HG03175 (cell line): ENCODE measurements at regions not wholly inside any gene's neighbourhood (a gene's known extent, or its start where the extent isn't known, plus 50 kb on each side); places are given as distances from the start of the nearest gene placed in this dataset.
"Not testable (repeated sequence)": the region's sequence is repeated elsewhere in the genome, so short reads cannot be mapped to it uniquely, and the experiment has no call there.

ENCODE experiments used
- ATAC-seq: cut with Tn5 transposase; IDR thresholded peaks from one replicate; pipeline ENCODE4 v1.9.1; 2021; ENCODE audit warnings: mild to moderate bottlenecking, moderate library complexity; ENCODE audit not compliant: unreplicated experiment

DNA sequence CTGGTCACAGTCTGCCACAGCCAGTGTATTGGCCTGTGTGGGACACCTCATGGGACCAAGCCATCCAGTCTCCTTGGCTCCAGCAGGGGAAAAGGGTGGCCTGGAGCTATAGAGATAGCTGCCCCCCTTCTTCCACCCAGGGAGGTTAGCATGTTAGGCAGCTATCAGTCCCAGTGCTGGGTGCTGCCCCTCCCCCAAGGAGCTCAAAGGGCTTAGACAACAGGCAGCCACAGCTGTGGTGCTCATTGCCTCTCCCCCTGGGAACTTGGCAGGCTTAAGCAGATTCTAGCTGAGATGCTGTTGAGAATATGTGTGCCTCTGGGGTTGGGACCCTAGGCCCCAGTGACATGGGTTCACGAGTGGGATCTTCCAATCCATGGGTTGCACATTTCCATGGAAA is 226.0 kb upstream of the PTGER4 start:
- no peak for ATAC-seq

DNA sequence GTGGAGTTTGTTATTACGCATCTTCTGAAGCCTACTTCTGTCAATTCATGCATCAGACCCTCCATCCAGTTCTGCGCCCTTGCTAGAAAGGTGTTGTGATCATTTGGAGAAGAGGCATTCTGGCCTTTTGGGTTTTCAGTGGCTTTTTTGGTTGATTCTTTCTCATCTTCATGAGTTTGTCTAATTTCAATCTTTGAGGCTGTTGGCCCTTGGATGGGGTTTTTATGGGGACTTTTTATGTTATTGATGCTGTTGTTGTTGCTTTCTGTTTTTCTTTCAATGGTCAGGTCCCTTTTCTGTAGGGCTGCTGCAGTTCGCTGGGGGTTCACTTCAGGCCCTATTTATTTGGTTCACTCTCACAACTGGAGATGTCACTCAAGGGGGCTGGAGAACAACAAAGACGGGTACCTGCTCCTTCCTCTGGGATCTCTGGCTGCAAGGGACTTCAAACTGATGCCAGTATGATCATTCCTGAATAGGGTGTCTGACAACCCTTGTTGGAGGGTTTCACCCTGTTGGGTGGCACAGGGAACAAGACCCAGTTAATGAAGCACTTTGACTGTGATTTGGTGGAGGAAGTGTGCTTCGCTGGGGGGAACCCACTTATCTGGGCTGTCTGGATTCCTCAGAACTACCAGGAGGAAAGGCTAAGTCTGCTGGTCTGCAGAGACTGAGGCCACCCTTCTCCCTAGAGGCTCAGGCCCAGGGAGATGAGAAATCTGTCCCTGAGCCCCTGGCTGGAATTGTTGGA is 226.7 kb upstream of the PTGER4 start:
- no peak for ATAC-seq

DNA sequence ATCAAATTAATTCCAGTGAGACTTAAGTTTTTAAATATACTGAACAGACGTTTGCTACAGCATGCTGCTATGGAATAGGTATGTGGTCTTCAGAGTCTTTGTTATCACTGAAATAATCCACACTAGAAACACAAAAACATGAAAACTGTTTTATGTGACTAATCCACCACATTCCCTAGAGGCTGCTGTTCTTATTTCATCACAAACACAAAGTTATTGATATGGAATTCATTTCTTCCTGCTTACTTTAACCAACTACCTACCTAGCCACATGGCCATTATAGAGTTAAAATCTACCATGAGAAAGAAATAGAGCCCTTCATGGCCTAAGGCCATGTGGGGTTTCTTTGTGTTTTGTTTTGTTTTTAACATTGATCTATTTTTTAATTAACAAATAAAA is 232.3 kb upstream of the PTGER4 start:
- ATAC-seq: no peak

DNA sequence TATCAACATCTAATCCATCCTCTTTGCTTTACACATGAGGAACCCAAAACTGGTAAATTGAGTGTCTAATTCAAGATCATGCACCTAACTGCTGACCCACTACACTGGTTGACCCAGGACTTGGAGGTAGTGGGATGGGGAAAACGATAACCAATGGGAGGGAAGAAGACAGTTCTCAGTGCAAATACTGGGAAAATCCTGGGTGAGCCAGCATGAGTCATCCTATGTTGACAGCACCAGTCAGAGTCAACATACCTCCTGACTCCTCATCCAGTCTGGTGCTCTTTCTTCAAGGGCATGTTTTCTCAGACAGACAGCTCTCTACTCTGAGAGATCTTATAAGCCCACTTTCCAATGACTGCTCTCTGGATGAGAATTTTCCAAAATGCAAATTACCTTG is 232.8 kb upstream of the PTGER4 start:
- ATAC-seq: no peak

DNA sequence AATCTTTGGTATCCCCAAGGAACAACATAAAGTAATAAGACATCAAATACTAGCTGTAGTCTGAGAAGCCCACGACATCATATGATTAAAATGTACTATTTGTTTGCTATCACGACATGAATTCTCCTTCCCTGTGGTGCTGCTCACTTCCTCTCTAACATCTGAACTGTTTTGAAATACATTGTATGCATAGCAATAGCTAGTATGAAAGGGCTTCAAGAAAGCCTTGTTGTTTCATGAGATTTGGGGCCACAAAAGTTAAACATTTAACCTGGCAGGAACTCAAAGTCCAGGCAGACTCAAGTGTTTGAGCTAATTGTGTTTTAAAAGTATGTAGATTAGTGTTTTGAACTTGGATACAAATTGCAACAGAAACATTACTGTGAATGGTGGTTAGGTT is 237.4 kb upstream of the PTGER4 start:
- peak; percentile 81 for ATAC-seq

DNA sequence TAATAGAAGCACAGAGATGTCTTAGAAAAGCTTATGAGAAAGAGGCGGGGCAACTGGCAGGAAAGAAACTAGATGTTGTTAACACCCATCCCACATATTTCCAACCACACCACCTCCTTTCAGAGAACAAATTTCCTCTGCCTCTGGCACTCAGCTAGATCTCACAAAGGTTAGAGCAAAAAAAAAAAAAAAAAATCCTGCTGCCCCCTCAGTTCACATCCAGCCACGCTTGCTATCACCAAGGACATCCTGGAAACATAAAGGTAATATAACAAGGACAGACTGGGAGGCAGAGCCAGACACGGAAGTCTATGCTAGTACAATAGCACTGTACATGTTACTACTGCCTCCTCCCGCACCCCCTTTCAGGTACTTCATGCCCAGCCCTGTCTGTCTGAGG is 238.0 kb upstream of the PTGER4 start:
- ATAC-seq: no peak

DNA sequence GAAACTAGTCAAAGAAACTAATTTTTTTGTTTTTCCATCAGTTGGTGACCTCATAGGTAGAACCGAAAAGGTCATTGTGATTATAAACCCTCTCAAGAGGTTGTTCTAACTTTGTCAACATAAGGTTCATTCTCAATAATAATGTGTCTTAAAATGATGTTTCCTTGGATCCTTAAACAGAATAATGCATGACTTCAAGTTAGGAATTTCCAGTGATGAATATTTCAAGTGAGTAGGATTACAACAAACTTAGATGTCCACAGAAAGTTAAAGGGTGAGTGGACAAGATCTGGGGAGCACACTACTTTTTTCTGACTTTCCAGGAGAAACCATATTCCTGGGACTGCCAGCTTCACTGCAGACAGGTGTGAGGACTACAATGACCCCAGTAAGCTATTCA is 239.0 kb upstream of the PTGER4 start:
- ATAC-seq: no peak

DNA sequence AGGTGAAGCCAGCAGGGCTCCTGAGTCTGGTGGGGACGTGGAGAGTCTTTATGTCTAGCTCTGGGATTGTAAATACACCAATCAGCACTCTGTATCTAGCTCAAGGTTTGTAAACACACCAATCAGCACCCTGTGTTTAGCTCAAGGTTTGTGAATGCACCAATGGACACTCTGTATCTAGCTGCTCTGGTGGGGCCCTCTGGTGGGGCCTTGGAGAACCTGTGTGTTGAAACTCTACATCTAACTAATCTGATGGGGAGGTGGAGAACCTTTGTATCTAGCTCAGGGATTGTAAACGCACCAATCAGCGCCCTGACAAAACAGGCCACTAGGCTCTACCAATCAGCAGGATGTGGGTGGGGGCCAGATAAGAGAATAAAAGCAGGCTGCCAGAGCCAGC is 240.6 kb upstream of the PTGER4 start:
- not testable (repeated sequence) for ATAC-seq

DNA sequence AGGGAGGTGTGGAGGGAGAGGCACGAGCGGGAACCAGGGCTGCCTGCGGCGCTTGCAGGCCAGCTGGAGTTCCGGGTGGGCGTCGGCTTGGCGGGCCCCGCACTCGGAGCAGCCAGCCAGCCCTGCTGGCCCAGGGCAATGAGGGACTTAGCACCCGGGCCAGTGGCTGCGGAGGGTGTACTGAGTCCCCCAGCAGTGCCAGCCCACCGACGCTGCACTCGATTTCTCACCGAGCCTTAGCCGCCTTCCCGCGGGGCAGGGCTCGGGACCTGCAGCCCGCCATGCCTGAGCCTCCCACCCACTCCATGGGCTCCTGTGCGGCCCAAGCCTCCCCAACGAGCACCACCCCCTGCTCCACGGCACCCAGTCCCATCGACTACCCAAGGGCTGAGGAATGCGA is 241.1 kb upstream of the PTGER4 start:
- not testable (repeated sequence) for ATAC-seq

DNA sequence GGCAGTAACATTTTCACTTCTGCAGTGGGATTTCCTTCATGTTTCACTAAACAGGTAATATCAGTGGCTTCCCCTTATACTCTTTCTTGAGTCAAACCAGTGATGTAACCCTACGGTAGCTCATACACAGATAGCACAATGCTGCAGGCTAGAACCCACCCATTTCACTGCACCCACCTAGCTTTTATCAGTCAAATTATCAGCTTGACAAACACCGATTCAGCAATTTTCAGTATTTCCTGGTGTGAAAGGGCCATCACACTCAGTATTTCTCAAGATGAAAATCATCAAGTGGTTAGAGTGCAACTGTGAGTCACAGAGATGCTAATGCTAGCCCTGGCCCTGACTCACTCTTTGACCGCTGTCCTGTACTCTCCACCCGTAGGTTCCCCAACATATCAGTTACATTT is 242.3 kb upstream of the PTGER4 start:
- peak; percentile 30 for ATAC-seq

DNA sequence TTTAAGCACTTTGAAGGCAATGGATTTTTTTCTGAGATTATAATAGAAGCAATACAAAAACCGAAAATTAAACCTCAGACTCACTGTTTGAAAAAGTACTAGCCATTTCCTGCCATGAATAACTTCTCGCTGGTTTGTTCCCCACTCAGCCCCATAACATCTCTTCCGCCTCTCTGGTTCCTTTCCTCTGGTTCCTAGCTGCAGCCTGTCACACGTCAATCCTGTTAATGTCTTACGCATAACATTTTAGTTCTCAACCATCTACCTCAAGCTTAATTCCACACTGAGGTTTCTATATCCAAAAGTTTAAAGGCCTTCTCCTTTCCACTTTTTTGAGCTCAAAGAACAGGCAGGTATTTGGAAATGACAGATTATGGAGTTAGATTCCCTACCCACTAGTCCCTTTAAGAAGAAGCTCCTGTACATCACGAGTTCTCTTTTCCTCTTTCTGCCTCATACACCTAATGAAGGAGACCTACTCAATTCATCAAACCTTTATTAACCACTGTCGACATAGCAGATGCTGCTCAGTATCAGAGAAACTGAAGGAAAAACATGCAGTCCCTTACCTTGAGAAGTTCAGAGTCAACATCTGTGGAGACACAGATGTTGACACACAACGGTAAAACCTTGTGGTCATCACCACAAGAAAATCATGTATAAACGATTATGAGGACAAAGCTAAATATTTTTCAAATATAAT is 243.0 kb upstream of the PTGER4 start:
- peak; percentile 65 for ATAC-seq

DNA sequence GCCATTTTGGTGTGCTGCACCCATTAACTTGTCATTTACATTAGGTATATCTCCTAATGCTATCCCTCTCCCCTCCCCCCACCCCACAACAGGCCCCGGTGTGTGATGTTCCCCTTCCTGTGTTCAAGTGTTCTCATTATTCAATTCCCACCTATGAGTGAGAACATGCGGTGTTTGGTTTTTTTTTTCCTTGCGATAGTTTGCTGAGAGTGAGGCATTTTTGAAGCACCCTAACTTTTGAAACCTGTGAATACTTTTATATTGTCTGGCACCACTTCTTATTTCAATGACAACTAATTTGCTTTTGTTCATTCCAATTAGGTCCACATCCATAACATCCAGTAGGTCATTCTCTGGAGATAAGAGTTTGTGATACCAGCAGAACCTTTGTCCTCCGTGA is 244.0 kb upstream of the PTGER4 start:
- ATAC-seq: not testable (repeated sequence)

DNA sequence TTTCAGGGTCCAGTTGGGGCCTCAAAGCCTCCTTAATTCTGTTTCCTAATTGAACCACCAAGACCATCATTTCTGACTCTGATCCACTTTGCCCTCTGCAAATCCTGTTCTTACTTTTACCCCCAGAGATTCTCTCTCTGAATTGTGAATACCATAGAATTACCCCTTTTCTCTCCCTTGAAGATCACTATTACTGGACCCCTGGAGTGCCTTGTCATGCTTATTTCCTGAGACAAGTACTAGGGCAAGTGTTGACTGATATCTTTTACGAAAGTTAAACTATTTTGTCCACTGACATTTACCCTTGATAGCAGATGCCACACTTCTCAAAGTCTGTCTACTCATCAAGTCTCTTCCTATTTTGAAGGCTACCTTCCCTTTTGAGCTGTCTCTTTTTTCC is 246.9 kb upstream of the PTGER4 start:
- no peak for ATAC-seq

DNA sequence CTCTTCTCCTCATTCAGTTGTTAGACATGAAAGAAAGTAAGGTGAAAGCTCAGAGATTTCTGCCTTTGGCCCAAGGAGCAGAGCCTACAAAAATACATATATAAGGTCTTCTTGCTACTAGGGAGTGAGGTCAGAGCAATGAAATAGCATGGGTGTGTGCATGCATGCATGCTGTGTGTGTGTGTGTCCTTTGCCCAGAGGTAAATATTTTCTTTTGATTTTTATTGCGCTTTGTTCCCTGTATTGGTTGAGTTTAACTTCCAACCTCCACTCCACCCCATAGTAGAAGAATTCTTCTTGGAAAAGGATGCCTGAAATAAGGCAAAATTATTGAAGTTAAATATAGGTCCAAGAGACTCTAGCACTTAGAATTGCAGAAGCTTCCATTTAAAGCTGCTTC is 248.0 kb upstream of the PTGER4 start:
- ATAC-seq: no peak

DNA sequence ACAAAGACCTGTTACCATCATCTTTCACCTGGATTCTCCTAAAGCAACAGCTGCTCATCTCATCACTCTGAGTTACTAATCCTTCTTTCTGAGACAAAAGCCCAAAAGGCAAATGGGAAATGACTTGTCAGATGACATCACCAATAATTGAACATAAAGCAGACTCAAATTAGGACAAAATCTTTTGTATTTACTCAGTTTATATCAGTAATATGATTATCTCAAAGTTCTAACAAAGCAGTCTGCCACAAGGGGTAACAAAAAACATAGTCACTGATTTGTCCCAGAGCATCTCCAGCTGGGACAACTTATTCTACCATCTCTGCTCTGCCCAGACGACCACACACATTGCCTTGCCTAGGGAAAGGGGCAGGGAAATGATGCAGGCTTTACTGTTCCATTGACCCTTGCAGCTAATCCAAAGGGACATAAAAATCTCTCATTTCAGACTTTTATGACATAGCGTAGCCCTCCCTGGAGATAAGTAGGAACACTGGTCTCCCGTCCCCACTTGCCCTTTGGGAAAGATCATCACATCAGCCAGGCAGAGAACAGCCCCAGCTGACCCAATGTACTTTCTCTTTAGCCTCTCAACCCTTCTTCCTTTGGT is 249.5 kb upstream of the PTGER4 start:
- no peak for ATAC-seq

DNA sequence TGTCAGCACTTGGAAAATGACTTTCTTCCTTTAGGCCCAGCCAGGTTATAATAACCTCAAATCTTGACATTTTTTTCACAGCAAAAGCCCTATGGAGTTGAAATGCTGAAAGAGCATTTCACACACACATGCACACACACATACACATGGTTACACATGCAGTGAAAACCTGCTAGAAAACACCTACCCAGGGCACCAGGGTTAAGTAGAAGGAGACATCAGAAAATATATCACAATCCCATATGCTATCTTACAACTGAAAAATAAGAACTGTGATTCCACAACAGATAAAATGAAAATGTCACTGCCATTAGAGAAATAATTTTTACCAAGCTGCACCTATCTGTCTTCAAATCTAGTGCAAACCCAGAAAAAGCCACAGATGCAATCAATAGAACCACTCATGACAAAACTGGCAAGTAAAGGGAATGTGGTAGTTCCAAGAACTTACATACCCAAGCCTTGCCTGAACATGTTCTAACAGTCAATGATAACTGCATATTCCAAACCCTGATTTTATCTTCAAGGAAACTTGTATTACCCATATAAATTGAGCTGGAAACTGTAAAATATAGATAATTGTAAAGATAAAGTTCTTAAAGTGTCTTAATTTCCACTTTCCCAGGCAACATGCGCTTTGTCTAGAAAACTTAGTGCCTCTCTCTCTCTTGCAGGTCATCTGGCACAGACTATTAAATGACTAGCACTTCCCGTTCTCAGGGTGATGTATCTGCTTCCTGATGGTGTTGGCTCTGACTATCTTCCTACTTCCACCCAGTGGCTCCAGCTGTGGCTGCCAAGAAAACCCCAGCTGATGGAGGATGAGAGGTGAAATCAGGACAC is 250.2 kb upstream of the PTGER4 start:
- ATAC-seq: peak; percentile 45

DNA sequence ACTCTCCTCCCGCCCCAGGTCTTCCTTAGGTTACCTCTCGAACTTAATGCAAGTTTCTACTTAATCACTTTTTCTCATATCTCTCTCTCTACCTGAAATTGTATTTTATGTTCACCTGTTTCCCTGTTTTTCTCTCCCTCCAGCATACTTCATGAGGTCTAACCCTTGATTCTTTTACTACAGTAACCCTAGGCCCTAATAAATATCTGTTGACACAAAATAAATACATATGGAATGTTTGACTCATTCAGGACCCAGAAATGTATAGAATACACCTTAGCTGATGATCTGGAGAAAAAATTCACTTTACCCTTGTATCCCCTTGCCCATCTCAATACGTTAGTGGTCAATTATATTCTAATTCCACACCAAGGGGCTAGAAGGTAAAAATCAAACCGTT is 250.9 kb upstream of the PTGER4 start:
- ATAC-seq: no peak

DNA sequence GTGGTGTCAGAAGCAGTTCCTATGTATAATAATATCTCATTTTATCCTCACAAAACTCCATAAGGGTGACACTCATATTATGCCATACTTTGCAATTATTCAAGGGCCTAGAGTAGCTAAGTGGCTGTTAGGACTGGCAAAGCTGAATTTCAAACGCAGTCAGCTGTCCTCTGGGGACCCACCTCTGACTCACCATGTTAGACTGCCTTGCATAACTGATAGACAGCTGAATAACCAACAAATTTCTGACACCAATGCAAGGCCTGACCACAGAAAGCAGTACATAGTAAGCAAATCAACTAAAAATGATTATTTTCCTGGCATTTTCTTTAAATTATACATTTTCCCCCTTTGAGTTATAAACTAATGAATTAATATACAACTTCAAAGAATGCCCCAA is 251.6 kb upstream of the PTGER4 start:
- ATAC-seq: peak; percentile 50

DNA sequence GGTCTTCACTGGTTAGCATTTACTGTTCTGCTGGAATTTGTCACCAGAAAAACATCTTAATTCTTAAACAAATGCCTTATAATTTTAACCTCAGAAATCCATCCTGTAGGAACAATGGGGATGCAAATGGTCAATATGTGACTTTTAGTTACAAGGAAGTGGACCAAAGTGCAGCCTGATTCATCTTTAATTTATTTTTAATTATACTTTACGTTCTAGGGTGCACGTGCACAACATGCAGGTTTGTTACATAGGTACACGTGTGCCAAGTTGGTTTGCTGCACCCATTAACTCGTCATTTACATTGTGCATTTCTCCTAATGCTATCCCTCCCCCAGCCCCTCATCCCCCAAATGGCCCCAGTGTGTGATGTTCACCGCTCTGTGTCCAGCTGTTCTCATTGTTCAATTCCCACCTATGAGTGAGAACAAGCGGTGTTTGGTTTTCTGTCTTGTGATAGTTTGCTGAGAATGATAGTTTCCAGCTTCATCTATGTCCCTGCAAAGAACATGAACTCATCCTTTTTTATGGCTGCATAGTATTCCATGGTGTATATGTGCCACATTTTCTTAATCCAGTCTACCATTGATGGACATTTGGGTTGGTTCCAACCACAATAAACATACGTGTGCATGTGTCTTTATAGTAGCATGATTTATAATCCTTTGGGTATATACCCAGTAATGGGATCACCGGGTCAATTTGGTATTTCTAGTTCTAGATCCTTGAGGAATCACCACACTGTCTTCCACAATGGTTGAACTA is 262.5 kb upstream of the PTGER4 start:
- ATAC-seq: not testable (repeated sequence)

DNA sequence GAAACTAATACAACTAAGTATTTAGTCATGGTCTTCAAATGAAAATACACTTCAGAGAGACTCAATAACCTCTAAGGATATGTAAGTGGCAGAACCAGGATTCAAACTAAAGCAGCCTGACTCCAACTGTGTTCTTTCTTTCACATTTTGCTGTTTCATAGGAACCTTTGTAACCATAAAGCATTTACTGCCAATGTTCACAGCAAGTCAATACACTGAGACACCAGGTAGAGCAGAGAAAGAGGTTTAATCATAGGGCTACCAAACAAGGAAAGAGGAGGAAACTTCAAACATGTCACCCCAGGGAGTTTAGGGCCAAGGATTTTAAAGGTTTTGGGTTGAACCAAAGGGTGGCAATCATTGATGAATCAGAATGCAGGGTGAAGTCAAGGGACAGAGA is 263.1 kb upstream of the PTGER4 start:
- ATAC-seq: no peak

DNA sequence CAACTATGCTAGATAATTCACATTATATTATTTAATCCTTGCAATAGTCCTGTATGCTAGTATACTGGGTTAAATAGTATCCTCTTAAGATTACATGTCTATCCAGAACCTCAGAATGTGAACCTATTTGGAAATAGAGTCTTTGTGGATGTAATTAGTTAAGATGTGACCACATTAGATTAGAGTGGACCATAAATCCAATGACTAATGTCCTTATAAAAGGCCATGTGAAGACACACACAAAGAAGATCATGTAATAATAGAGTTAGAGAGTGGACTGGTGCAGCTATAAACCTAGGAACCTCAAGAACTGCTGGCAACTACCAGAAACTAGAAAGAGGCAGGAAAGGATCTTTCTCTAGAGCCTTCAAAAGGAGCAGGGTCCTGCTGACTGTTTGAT is 263.6 kb upstream of the PTGER4 start:
- ATAC-seq: no peak
